MM.1S (cell line): ENCODE measurements at regions not wholly inside any gene's neighbourhood (a gene's known extent, or its start where the extent isn't known, plus 50 kb on each side); places are given as distances from the start of the nearest gene placed in this dataset.

Experiments used
- DNase-seq: peaks from one replicate; pipeline ENCODE4 v3.0.0-alpha.2; 2015
- H2AFZ ChIP-seq: fragments of 300-600 bp; sonication (generic); 2 replicates; pipeline ENCODE4 v1.6.0; 2016; ENCODE audit warnings: antibody characterized with exemption, low read length
- H3F3A ChIP-seq: fragments of 300-600 bp; sonication (generic); 2 replicates; pipeline ENCODE4 v1.6.1; 2016; ENCODE audit warnings: mild to moderate bottlenecking, antibody characterized with exemption, low read length, moderate library complexity, mixed read lengths; ENCODE audit not compliant: insufficient read depth
- H3K27ac ChIP-seq: fragments of 300-600 bp; sonication (generic); 2 replicates; pipeline ENCODE4 v1.5.1; 2016; ENCODE audit warnings: mild to moderate bottlenecking, low read length
- H3K27me3 ChIP-seq: fragments of 300-600 bp; sonication (generic); replicated peaks from 2 replicates; pipeline ENCODE4 v1.6.0; 2016; ENCODE audit warnings: low read length; ENCODE audit not compliant: insufficient read depth
- H3K36me3 ChIP-seq: fragments of 300-600 bp; sonication (generic); replicated peaks from 2 replicates; pipeline ENCODE4 v1.6.1; 2016; ENCODE audit warnings: mild to moderate bottlenecking, low read length, mixed read lengths; ENCODE audit not compliant: insufficient read depth
- H3K4me1 ChIP-seq: fragments of 300-600 bp; sonication (generic); 2 replicates; pipeline ENCODE4 v1.6.1; 2016; ENCODE audit warnings: low read length, mixed read lengths
- H3K4me2 ChIP-seq: fragments of 300-600 bp; sonication (generic); 2 replicates; pipeline ENCODE4 v1.6.0; 2016; ENCODE audit warnings: low read depth, low read length
- H3K4me3 ChIP-seq: fragments of 300-600 bp; sonication (generic); 2 replicates; pipeline ENCODE4 v1.5.1; 2016; ENCODE audit warnings: low read length, mixed read lengths
- H3K79me2 ChIP-seq: fragments of 300-600 bp; sonication (generic); 2 replicates; pipeline ENCODE4 v1.6.1; 2016; ENCODE audit warnings: mixed run types, low read length, mixed read lengths
- H3K9ac ChIP-seq: fragments of 300-600 bp; sonication (generic); 2 replicates; pipeline ENCODE4 v1.6.1; 2016; ENCODE audit warnings: low read length, mixed read lengths
- H3K9me2 ChIP-seq: fragments of 300-600 bp; sonication (generic); replicated peaks from 2 replicates; pipeline ENCODE4 v1.6.1; 2016; ENCODE audit warnings: mild to moderate bottlenecking, low read length, mixed read lengths; ENCODE audit not compliant: insufficient read depth
- H3K9me3 ChIP-seq: fragments of 300-600 bp; sonication (generic); replicated peaks from 2 replicates; pipeline ENCODE4 v1.6.1; 2016; ENCODE audit warnings: mild to moderate bottlenecking, low read length, mixed read lengths; ENCODE audit not compliant: insufficient read depth
- H4K20me1 ChIP-seq: fragments of 300-600 bp; sonication (generic); 2 replicates; pipeline ENCODE4 v1.6.1; 2016; ENCODE audit warnings: mild to moderate bottlenecking, low read length, moderate library complexity, mixed read lengths; ENCODE audit not compliant: insufficient read depth
- CTCF ChIP-seq: fragments of 300-600 bp; sonication (generic); IDR thresholded peaks from 2 replicates; pipeline ENCODE4 v1.5.1; 2016; ENCODE audit warnings: antibody characterized with exemption, low read length, mixed read lengths
- EZH2 ChIP-seq: fragments of 300-600 bp; sonication (generic); optimal IDR thresholded peaks from 2 replicates; pipeline ENCODE3; 2017; ENCODE audit warnings: low read depth, mild to moderate bottlenecking, antibody characterized with exemption, low read length, mixed read lengths
- EZH2phosphoT487 ChIP-seq: fragments of 300-600 bp; sonication (generic); IDR thresholded peaks from 2 replicates; pipeline ENCODE4 v1.6.1; 2018; ENCODE audit warnings: antibody characterized with exemption, low read length

- no peak overlapping the region for H3K4me3 ChIP-seq
- H3K79me2 ChIP-seq, result no peaks in the 10 kb centered on the region
- no peak overlapping the region for H3K4me2 ChIP-seq
- H3K27ac ChIP-seq, result no peak overlapping the region
- no peaks in the 10 kb centered on the region for H3K27me3 ChIP-seq
- H3K4me1 ChIP-seq, result no peaks in the 10 kb centered on the region
- no peaks in the 10 kb centered on the region for H3K9me2 ChIP-seq
- H3K36me3 ChIP-seq, result no peaks in the 10 kb centered on the region
- H3K9me3 ChIP-seq, result no peaks in the 10 kb centered on the region
- H2AFZ ChIP-seq, result no peak overlapping the region
- H3F3A ChIP-seq, result no peaks in the 10 kb centered on the region
- TF ChIP-seq CTCF (no peak), EZH2 (no peak), EZH2phosphoT487 (no peak)
- H4K20me1 ChIP-seq, result no peaks in the 10 kb centered on the region
- no peak for DNase-seq
- H3K9ac ChIP-seq, result no peak overlapping the region
Observed at GRCh38 chr11:115871161-115871760, 367.0 kb upstream of the CADM1 start.

DNA sequence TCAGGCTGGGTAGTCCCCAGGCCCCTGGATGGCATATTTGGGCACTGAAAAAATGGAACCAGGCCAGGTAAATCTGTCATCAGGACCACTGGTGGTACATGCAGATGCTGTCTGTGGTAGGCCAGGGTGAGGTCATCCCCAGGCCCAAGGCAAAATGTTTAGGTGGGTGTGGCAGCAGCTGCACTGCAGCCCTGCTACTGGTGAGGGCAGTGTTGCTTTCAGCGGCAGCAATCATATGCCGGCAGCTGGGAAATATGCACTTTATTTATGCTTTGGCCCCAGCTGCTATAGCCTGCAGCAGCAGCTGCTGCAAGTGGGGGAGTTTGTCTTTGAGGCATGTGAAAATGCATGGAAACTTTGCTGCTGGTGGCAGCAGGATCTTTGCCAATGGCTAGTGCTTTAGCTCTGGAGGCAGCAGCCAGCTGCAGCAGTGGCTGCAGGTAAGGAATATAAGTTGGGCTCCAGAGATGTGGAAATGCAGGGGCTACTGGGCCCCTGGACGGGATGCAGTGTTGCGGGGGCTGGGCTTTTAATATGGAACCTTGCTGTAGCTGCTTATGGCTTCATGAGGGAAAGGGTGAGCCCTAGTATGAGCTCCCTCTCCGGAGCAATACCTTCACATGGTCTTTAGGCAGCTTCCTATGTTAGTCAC is 365.7 kb upstream of the CADM1 start:
- no peak for TF ChIP-seq EZH2
- TF ChIP-seq EZH2phosphoT487, result no peak
- peak; percentile 37; the same call in 1 of the 2 replicates for TF ChIP-seq CTCF
- Histone ChIP-seq H3K9me3 (no peaks in the 10 kb centered on the region), H3K27me3 (no peaks in the 10 kb centered on the region), H3K4me1 (no peaks in the 10 kb centered on the region), H3K79me2 (no peaks in the 10 kb centered on the region), H4K20me1 (no peaks in the 10 kb centered on the region), H3K9ac (no peak overlapping the region), H3F3A (no peaks in the 10 kb centered on the region), H3K27ac (no peak overlapping the region), H3K4me2 (no peak overlapping the region), H3K4me3 (no peak overlapping the region), H2AFZ (no peak overlapping the region), H3K36me3 (no peaks in the 10 kb centered on the region), H3K9me2 (no peaks in the 10 kb centered on the region)
- DNase-seq, result no peak

DNA sequence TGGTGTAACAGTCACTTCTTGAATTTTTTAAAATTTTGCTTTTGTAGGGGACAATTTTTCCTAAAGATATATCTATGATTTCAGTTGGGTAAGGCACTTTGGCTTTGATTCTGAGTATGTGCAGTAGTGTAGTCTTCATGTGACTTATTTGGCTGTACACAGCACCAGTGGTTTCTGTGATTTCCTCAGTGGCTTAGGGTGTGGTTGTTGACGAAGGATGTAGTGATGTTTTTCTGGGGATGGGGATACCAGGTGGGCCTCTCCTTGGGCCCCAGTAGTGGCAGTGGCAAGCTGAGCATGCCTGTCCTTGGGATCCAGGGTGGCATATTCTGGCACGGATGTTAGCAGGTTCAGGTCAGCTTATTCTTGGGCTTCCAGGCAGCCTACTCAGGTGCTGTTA is 364.9 kb upstream of the CADM1 start:
- Histone ChIP-seq H3K79me2 (no peaks in the 10 kb centered on the region), H3K9me3 (no peaks in the 10 kb centered on the region), H4K20me1 (no peaks in the 10 kb centered on the region), H3K27ac (no peak overlapping the region), H3K9ac (no peak overlapping the region), H3K27me3 (no peaks in the 10 kb centered on the region), H3K4me2 (no peak overlapping the region), H2AFZ (no peak overlapping the region), H3K9me2 (no peaks in the 10 kb centered on the region), H3K4me1 (no peaks in the 10 kb centered on the region), H3F3A (no peaks in the 10 kb centered on the region), H3K4me3 (no peak overlapping the region), H3K36me3 (no peaks in the 10 kb centered on the region)
- no peak for TF ChIP-seq EZH2
- no peak for TF ChIP-seq CTCF
- TF ChIP-seq EZH2phosphoT487, result no peak
- DNase-seq, result no peak
